IMR-90 (cell line): ENCODE measurements at regions not wholly inside any gene's neighbourhood (a gene's known extent, or its start where the extent isn't known, plus 50 kb on each side); places are given as distances from the start of the nearest gene placed in this dataset.

Experiments used
- ATAC-seq: fragments of 200-7000 bp; cut with Tn5 transposase; 2 replicates; pipeline ENCODE4 v1.9.1; 2020; ENCODE audit warnings: low read depth, mild to moderate bottlenecking, moderate library complexity
- BruUV-seq: library from RNA; stranded (reverse); fragments of 400-500 nt; replicated peaks from 2 replicates; lab custom pipeline; 2021; lab: Mats Ljungman, UMichigan
- CTCF ChIA-PET: fragments of 300-600 bp; formaldehyde crosslinking; extraction: SDS; loops from one replicate; lab custom pipeline; 2021; ENCODE audit warnings: antibody characterized with exemption; lab: Yijun Ruan, JAX
- POLR2A ChIA-PET: fragments of 300-600 bp; sonication (Branson Sonifier 250); formaldehyde crosslinking; loops from one replicate; lab custom pipeline; 2022; ENCODE audit warnings: antibody characterized with exemption; ENCODE audit not compliant: unreplicated experiment; lab: Charles Lee
- DNase-seq: peaks from one replicate; pipeline ENCODE4 v3.0.0; 2013
- H2AFZ ChIP-seq: replicated peaks from 2 replicates; pipeline ENCODE3; 2013; ENCODE audit warnings: low read length, mild to moderate bottlenecking; ENCODE audit not compliant: poor library complexity
- H2AK5ac ChIP-seq: 2 replicates; pipeline ENCODE4 v1.6.1; 2013; ENCODE audit warnings: low read depth, low read length, inconsistent platforms
- H2AK9ac ChIP-seq: replicated peaks from 2 replicates; pipeline ENCODE3; 2013; ENCODE audit warnings: mild to moderate bottlenecking, low read depth, low read length, moderate library complexity; ENCODE audit not compliant: poor library complexity
- H2BK120ac ChIP-seq: 2 replicates; pipeline ENCODE4 v1.6.1; 2013; ENCODE audit warnings: low read depth, low read length, inconsistent platforms
- H2BK15ac ChIP-seq: 3 replicates; pipeline ENCODE4 v1.6.1; 2013; ENCODE audit warnings: low read depth, low read length, inconsistent platforms
- H2BK20ac ChIP-seq: 2 replicates; pipeline ENCODE4 v1.6.1; 2013; ENCODE audit warnings: low read depth, mild to moderate bottlenecking, inconsistent platforms, low read length, moderate library complexity
- H2BK5ac ChIP-seq: 2 replicates; pipeline ENCODE4 v1.6.1; 2013; ENCODE audit warnings: mild to moderate bottlenecking, low read depth, low read length, inconsistent platforms; ENCODE audit not compliant: poor library complexity, severe bottlenecking
- H3K14ac ChIP-seq: replicated peaks from 2 replicates; pipeline ENCODE4 v1.6.1; 2013; ENCODE audit warnings: low read depth, low read length, inconsistent platforms
- H3K18ac ChIP-seq: 2 replicates; pipeline ENCODE4 v1.6.1; 2013; ENCODE audit warnings: low read depth, low read length, control low read depth
- H3K23ac ChIP-seq: 2 replicates; pipeline ENCODE4 v1.6.1; 2013; ENCODE audit warnings: low read depth, low read length, inconsistent platforms
- H3K27ac ChIP-seq: 2 replicates; pipeline ENCODE4 v1.5.1; 2013; ENCODE audit warnings: mild to moderate bottlenecking, control low read depth, low read length; ENCODE audit not compliant: insufficient read depth
- H3K27me3 ChIP-seq: 2 replicates; pipeline ENCODE4 v1.6.1; 2013; ENCODE audit warnings: low read length; ENCODE audit not compliant: control insufficient read depth, insufficient read depth
- H3K36me3 ChIP-seq: 2 replicates; pipeline ENCODE4 v1.6.1; 2013; ENCODE audit warnings: low read length, mixed read lengths; ENCODE audit not compliant: control insufficient read depth, insufficient read depth
- H3K4ac ChIP-seq: 2 replicates; pipeline ENCODE4 v1.6.1; 2013; ENCODE audit warnings: low read depth, low read length, inconsistent platforms
- H3K4me1 ChIP-seq: 2 replicates; pipeline ENCODE4 v1.6.1; 2013; ENCODE audit warnings: low read length, mixed read lengths; ENCODE audit not compliant: control insufficient read depth, insufficient read depth
- H3K4me2 ChIP-seq: 2 replicates; pipeline ENCODE4 v1.6.1; 2013; ENCODE audit warnings: low read depth, mild to moderate bottlenecking, control low read depth, low read length, moderate library complexity
- H3K4me3 ChIP-seq: 2 replicates; pipeline ENCODE4 v1.5.1; 2013; ENCODE audit warnings: low read depth, mild to moderate bottlenecking, control low read depth, low read length, moderate library complexity; ENCODE audit not compliant: insufficient read depth
- H3K56ac ChIP-seq: 2 replicates; pipeline ENCODE4 v1.6.1; 2013; ENCODE audit warnings: low read length, inconsistent platforms; ENCODE audit not compliant: insufficient read depth; ENCODE audit errors: extremely low read depth
- H3K79me1 ChIP-seq, 2 experiments: 2 replicates each; pipeline ENCODE4 v1.6.1; 2013; ENCODE audit warnings: low read length in 2 of 2, inconsistent platforms in 1 of 2, low read depth in 1 of 2
- H3K9ac ChIP-seq: 2 replicates; pipeline ENCODE4 v1.6.1; 2013; ENCODE audit warnings: low read depth, low read length, control low read depth
- H3K9me1 ChIP-seq: 2 replicates; pipeline ENCODE4 v1.6.1; 2013; ENCODE audit warnings: low read length, inconsistent platforms; ENCODE audit not compliant: insufficient read depth
- H3K9me3 ChIP-seq: 2 replicates; pipeline ENCODE4 v1.6.1; 2013; ENCODE audit warnings: low read length; ENCODE audit not compliant: control insufficient read depth, insufficient read depth
- H4K20me1 ChIP-seq: 2 replicates; pipeline ENCODE4 v1.6.1; 2013; ENCODE audit warnings: low read length, inconsistent platforms; ENCODE audit not compliant: insufficient read depth
- H4K5ac ChIP-seq: 2 replicates; pipeline ENCODE4 v1.6.1; 2013; ENCODE audit warnings: mild to moderate bottlenecking, low read depth, low read length, control low read depth
- H4K8ac ChIP-seq, 2 experiments: 2 replicates each; pipeline ENCODE4 v1.6.1; 2013; ENCODE audit warnings: low read depth in 2 of 2, low read length in 2 of 2, control low read depth in 1 of 2, inconsistent platforms in 1 of 2
- H4K91ac ChIP-seq: 2 replicates; pipeline ENCODE4 v1.6.1; 2013; ENCODE audit warnings: low read depth, low read length, inconsistent platforms; ENCODE audit not compliant: insufficient read depth
- CHD1 ChIP-seq: IDR thresholded peaks from 2 replicates; pipeline ENCODE4 v1.6.1; 2012; ENCODE audit warnings: low read depth, low read length, improper control_type of control experiment
- MAFK ChIP-seq: IDR thresholded peaks from 2 replicates; pipeline ENCODE4 v1.6.1; 2012; ENCODE audit warnings: low read depth, low read length, improper control_type of control experiment
- NFE2L2 ChIP-seq: fragments of 150-350 bp; IDR thresholded peaks from 2 replicates; pipeline ENCODE4 v1.6.1; 2016; ENCODE audit warnings: low read depth, mild to moderate bottlenecking, low read length
- RFX5 ChIP-seq: IDR thresholded peaks from 2 replicates; pipeline ENCODE4 v1.8.0; 2012; ENCODE audit warnings: low read depth, mild to moderate bottlenecking, low read length, moderate library complexity
- USF2 ChIP-seq: fragments of 150-350 bp; IDR thresholded peaks from 2 replicates; pipeline ENCODE4 v1.6.1; 2017; ENCODE audit warnings: mild to moderate bottlenecking, antibody characterized with exemption, low read length, low read depth
- WGBS, 2 experiments: methylation state at CpG; one replicate each; pipeline versions ENCODE4 v1.1.5 to v1.1.7; 2013; ENCODE audit warnings: missing lambda C conversion rate in 2 of 2; ENCODE audit not compliant: insufficient read length in 1 of 2; ENCODE audit errors: extremely low coverage in 2 of 2; 5-methylcytosine and 5-hydroxymethylcytosine counted together
- dilution Hi-C: fragments of 300-500 bp; cut with HindIII; formaldehyde crosslinking; loops from one replicate; pipeline ENCODE4 v1.14.3; 2018; ENCODE audit warnings: low sequenced_read_pairs; ENCODE audit not compliant: unreplicated experiment
- in situ Hi-C: fragments of 300-500 bp; cut with MboI; formaldehyde crosslinking; loops from 3 replicates; pipeline ENCODE4 v1.14.3; 2019; ENCODE audit warnings: low sequenced_read_pairs, inconsistent platforms, mixed read lengths
- intact Hi-C: fragments of 100-400 bp; cut with micrococcal nuclease; formaldehyde crosslinking; loops from 2 replicates; pipeline ENCODE4 v1.10.0; 2022

- Histone ChIP-seq H3K9me1 (no peaks in the 10 kb centered on the region), H2BK15ac (no peak overlapping the region), H3K27me3 (no peaks in the 10 kb centered on the region), H3K79me1 (no peaks in the 10 kb centered on the region), H3K4ac (no peak overlapping the region), H3K18ac (no peak overlapping the region), H3K14ac (no peak overlapping the region), H4K91ac (no peak overlapping the region), H3K9me3 (no peaks in the 10 kb centered on the region), H3K4me1 (no peaks in the 10 kb centered on the region), H3K56ac (no peak overlapping the region), H3K23ac (no peak overlapping the region), H3K4me2 (no peak overlapping the region), H4K5ac (no peak overlapping the region), H2AK5ac (no peak overlapping the region), H3K27ac (no peak overlapping the region), H3K9ac (no peak overlapping the region), H2BK120ac (no peak overlapping the region), H4K20me1 (no peaks in the 10 kb centered on the region), H3K4me3 (no peak overlapping the region), H2BK20ac (no peak overlapping the region), H2AK9ac (no peak overlapping the region), H2AFZ (no peak overlapping the region), H3K36me3 (no peaks in the 10 kb centered on the region), H2BK5ac (no peak overlapping the region), H4K8ac (no peak overlapping the region)
- dilution Hi-C loops: no loop called here
- no CpG with 5 or more reads among the region's 1 CpG for WGBS, 2 experiments
- intact Hi-C loops: no loop called here
- no peak for ATAC-seq
- DNase-seq: no peak
- TF ChIP-seq RFX5 (no peak), NFE2L2 (no peak), USF2 (no peak), CHD1 (no peak), MAFK (no peak)
- ChIA-PET POLR2A (no interaction called here), CTCF (no interaction called here)
- no TSS peak for BruUV-seq
- in situ Hi-C loops: no loop called here
These were observed 496.1 kb upstream of the CCDC54 start for GRCh38 chr3:106881186-106881585.
